GM21528 (cell line): ENCODE measurements at regions not wholly inside any gene's neighbourhood (a gene's known extent, or its start where the extent isn't known, plus 50 kb on each side); places are given as distances from the start of the nearest gene placed in this dataset.
"Not testable (repeated sequence)": the region's sequence is repeated elsewhere in the genome, so short reads cannot be mapped to it uniquely, and the experiment has no call there.

ENCODE experiments used
- ATAC-seq: cut with Tn5 transposase; IDR thresholded peaks from one replicate; pipeline ENCODE4 v1.9.1; 2021; ENCODE audit warnings: mild to moderate bottlenecking, moderate library complexity; ENCODE audit not compliant: unreplicated experiment, low FRiP score

DNA sequence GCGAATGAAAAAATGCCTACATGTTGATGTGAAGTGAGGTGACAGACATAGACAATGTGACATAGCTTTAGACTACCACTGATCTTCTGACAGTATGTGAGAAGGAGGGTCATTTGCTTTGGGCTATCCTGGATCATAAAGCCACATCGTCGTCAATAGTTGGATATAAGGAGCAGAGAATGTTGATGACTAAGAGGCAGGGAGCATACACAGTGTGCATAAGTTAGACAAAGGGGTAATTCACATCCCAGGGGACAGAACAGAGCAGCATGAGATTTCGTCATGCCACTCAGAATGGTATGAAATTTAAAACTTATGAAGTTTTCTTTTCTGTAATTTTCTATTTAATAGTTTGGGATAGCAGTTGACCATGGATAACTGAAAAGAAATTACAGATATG, 403.2 kb downstream of the DSC3 start:
- no peak for ATAC-seq

- ATAC-seq = no peak
Observed at GRCh38 chr18:30634249-30634648, 408.3 kb downstream of the DSC3 start.

GRCh38 chr18:30632071-30632698, 410.4 kb downstream of the DSC3 start:
- no peak for ATAC-seq

DNA sequence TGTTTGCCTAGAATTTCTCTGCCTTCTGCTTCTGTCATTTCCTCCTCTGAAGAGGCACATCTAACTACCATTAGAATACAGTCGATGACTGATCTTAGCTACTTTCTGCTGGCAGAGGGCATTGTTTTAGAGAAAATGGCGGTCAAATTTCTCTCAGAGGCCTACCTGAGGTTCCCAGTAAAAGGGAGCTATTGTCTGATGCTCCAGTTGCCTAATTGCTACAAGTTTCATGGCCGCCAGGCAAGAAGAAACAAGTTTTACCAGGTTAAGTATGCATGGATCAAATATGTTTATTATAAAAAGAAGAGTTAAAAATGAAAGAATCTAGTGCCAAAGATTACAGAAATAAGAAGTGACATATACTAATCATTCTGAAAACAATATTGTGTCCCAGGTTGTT, 416.6 kb downstream of the DSC3 start:
- no peak for ATAC-seq

DNA sequence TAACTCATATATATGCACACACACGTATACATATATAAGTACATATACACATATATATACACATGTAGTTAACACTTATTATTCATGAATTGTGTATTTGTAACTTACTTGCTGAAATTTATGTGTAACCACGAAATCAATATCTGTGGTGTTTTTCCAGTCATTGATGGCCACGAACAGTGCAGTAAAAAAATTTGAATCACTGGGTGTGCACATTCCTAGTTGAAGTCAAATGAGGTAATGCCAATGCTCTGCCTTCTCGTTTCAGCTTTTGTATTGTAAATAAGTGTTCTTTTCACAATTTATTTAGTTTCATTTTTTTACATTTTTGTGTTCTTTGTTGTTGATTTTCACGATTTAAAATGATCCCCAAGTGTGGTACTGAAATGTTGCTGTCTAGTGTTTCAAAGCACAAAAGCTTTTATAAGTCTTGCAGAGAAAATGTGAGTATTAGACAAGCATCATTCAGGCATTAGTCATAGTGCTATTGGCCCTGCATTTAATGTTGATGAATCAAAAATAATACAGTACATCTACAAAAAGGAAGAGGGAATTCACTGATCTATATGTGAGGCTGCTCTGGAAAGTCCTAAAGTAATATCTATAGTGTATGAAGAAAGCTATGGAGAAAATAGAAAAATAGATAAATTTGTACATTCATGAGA, 419.0 kb downstream of the DSC3 start:
- ATAC-seq = no peak

- no peak for ATAC-seq
Observed at GRCh38 chr18:30622635-30623034, 419.9 kb downstream of the DSC3 start.

DNA sequence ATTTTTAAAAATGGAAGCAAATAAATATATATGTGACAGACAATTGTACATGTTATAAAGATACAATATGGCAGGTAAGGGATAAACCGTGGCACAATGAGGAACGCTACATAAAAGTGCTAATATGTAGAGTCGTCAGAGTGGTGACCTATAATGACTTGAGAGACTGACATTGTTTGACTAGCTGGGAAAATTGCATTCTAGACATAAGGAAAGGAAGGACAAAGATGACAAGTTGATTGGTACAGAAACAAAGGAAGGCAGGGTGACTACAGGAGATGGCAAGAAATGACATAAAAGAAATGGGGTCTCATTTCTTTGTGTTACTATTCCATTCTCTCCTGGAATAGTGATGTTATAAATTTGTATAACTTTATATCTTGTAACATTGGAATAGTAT, 420.4 kb downstream of the DSC3 start:
- ATAC-seq = no peak

- ATAC-seq = no peak
Observed at GRCh38 chr18:30618567-30618966, 424.0 kb downstream of the DSC3 start.

- ATAC-seq = no peak
Observed at GRCh38 chr18:30616414-30616813, 426.1 kb downstream of the DSC3 start.

- ATAC-seq = no peak
Observed at GRCh38 chr18:30613467-30613801, 429.1 kb downstream of the DSC3 start.

DNA sequence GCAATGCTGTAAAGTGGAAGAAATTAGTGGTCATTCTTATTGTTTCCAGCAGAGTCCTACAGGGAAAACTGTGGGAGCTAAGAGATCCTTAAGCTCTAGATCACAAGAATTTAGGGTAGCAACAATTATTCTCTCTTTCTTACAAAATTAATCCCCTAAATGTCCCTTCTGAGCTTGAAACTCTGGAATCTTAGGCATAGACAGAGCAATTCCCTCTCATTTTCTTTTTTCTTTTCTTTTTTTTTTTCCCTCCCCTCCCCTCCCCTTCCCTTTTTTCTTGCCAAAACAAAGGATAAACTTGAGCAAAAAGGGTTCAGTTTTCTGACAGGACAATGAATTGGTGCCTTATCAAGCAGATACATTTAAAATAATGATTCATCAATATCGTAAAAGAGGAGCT, 441.0 kb downstream of the DSC3 start:
- ATAC-seq = no peak

GRCh38 chr18:30597202-30597601, 445.3 kb downstream of the DSC3 start:
- no peak for ATAC-seq

DNA sequence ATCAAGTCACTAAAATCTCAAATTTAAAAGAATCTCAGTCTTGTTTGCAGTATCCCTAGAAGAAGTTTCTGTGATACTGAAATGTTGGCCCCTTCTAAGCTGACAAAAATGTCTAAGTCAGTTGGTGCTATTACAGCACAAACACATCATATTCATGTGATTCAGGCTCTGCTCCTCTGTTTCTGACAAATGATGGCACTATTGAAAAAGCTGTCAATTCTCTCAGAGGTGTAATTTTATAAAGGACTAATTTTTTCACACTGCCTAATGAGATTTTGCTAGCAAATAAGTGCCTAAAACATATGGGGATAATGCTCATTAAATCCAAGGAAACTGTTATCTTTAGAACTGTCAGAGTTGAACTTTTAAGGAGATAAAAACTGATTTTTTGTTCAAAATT, 445.9 kb downstream of the DSC3 start:
- no peak for ATAC-seq

GRCh38 chr18:30595942-30596341, 446.6 kb downstream of the DSC3 start:
- no peak for ATAC-seq

- not testable (repeated sequence) for ATAC-seq
Observed at GRCh38 chr18:30594911-30595310, 447.6 kb downstream of the DSC3 start.

DNA sequence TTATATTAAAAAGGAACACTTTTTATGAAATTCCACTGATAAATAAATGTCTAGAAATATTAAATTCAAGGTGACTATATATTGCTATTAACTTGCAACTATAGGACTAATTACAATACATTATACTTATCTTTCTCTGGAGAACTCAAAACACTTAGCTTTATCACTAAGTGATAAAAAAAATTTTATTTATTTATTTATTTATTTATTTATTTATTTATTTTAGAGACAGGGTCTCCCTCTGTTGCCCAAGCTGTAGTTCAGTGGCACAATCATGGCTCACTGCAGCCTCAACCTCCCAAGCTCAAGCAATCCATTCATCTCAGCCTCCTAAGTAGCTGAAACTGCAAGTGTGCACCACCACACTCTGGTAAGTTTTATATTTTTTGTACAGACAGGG, 451.1 kb downstream of the DSC3 start:
- ATAC-seq = no peak

DNA sequence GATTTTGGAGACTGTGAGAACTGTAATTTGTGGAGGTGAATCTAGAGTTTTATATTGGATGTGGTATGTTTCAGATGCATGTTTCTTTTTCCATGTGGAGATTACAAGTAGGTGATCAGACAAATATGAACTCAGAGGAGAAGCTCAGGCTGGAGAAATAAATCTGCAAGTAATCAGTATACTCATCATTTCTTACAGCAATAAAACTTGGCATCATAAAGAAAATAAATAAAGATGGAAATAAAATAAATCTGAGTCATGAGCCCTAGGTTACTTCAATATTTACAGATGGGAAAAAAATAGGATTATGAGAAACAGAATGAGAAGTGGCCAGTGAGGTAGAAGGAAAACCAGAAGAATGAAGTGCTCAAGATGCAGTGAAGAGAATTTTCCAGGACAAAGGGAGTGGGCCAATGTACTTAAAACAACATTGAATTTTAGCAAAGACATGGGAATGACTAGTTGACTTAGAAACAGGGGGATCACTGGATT, 453.8 kb downstream of the DSC3 start:
- ATAC-seq = no peak

DNA sequence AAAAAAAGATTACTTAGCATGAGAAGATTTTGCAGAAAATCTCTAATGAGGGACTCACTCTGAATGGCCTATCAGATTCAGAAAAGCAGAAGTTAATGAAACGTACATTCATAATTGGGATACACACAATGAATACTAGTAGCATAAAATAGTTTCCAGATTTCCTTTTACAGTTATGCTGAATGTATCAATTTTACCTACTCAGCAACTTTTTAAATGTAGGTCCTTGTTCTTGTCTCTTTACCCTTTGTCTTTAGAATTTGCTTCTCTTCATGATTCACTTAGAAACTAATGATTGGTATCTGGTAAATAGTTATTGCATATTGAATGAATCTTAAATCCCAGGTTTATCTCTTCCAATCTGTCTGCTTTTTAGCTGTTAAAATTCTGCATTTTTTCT, 458.8 kb downstream of the DSC3 start:
- ATAC-seq = no peak

DNA sequence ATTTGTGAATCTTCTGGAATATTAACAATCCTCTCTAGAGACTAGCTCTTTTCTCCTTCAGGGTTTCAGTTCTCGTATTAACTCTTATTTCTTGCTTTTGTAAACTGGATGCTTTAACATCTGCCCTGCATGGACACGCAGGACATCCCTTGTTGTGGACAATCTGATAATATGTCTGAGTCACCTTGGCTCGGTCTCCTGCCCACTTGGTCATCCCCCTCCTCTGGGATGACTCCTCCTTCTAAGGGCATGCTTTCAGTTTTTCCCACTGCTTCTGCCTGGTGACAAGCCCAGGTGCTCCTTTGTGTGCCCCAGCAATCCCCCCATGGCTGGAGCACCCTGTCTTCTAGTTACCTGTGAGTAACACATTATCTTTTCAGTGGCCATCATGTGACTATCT, 460.5 kb downstream of the DSC3 start:
- ATAC-seq = no peak

DNA sequence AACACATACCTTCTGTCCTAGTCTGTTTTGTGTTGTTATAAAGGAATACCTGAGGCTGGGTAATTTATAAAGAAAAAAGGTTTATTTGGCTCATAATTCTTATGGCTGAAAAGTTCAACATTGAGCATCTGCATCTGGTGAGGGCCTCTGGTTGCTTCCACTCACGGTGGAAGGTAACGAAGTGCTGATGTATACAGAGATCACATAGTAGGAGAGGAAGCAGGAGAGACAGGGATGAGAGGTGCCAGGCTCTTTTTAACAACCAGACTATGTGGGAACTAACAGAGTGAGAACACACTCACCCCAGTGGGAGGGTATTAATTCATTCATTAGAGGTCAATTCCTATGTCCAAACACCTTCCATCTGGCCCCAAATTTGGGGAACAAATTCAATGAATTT, 463.8 kb downstream of the DSC3 start:
- no peak for ATAC-seq

- ATAC-seq = no peak
Observed at GRCh38 chr18:30572214-30572613, 470.3 kb downstream of the DSC3 start.

DNA sequence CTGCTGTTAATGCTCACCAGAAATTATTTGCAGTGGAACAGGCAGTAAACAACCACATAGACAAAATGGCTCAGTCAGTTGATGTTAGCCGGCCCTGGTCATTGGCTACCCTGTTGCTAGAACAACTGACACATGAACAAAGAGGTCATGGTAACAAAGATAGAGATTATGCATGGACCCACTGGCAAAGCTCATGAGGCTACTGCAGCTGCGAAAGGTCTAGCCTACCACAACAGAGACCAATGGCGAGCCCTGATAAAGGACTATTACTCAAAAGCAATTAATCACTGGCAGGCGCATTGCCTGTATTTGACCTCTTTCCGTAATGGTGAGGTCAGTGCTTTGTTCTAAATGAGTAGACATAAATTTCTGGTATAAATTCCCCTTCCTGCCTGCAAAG, 474.2 kb downstream of the DSC3 start:
- no peak for ATAC-seq

DNA sequence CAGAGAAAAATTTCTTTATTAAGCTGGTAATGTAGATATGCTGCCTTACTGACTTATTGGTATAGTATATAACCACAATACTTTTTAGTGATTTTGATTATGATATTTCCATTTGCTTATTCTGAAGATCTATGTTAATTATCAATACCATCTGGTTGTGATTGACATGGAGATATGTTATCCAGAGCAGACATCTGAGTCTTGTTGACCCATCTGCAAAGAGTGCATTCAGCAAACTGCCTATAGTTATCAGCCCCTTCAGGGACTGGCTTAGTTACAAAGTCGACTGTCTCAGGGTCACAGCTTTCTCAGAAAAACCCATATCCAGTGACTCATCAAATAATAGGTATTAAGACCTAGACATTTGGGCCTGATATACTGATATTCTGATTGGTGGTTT, 475.7 kb downstream of the DSC3 start:
- ATAC-seq = no peak
